Brain microvascular endothelial cell (primary cell): ENCODE measurements at regions not wholly inside any gene's neighbourhood (a gene's known extent, or its start where the extent isn't known, plus 50 kb on each side); places are given as distances from the start of the nearest gene placed in this dataset.
"Not testable (repeated sequence)": the region's sequence is repeated elsewhere in the genome, so short reads cannot be mapped to it uniquely, and the experiment has no call there.

Experiments used
- DNase-seq: peaks from one replicate; pipeline ENCODE4 v3.0.0-alpha.2; 2020
- H3K27ac ChIP-seq: fragments of 250-450 bp; sonication (Bioruptor Pico); 2 replicates; pipeline ENCODE4 v1.5.1; 2020; ENCODE audit warnings: mild to moderate bottlenecking, moderate library complexity
- H3K27me3 ChIP-seq: fragments of 250-450 bp; sonication (Bioruptor Pico); replicated peaks from 2 replicates; pipeline ENCODE4 v1.5.1; 2020; ENCODE audit warnings: mild to moderate bottlenecking
- H3K36me3 ChIP-seq: fragments of 250-450 bp; sonication (Bioruptor Pico); replicated peaks from 2 replicates; pipeline ENCODE4 v1.5.1; 2020; ENCODE audit warnings: mild to moderate bottlenecking
- H3K4me3 ChIP-seq: 2 replicates; pipeline ENCODE4 v1.5.1; 2011; ENCODE audit warnings: low read depth, mild to moderate bottlenecking, control low read depth, low read length, moderate library complexity
- in situ Hi-C: cut with HindIII; loops from 2 replicates; pipeline ENCODE4 v1.10.0; 2017; ENCODE audit warnings: low sequenced_read_pairs, low pct_ligation_motif_present
- TF ChIP-seq, protein P1 (sequence below): IDR thresholded peaks from 2 replicates; pipeline ENCODE4 v1.5.1; 2011; ENCODE audit warnings: low read depth, mild to moderate bottlenecking, moderate library complexity, low read length, control low read depth, inconsistent platforms; ENCODE audit errors: missing control alignments

DNA sequence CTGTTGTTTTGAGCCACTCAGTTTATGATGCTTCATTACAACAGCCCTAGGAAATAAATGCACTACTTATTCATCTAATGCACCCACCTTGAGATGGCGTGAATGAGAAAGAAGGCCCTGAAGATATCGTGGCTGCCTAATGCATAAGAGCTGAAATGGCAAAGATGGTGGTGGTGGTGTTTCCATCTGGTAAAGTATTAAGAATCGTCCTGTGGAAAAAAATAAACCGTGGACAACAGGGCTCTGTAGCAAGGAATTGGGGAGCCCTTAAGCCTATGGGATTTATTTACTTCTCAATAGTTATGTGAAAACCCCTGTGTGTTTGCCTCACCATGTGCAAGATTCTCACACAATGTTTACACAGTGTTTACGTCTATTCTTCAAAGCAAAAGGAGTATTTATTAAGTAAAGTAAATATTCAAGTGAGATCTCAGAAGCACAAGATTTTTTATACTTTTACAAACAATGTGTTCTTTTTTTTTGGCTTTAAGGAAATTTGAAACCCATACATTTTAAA, 1555.2 kb upstream of the FLRT2 start:
- TF ChIP-seq, protein P1, sequence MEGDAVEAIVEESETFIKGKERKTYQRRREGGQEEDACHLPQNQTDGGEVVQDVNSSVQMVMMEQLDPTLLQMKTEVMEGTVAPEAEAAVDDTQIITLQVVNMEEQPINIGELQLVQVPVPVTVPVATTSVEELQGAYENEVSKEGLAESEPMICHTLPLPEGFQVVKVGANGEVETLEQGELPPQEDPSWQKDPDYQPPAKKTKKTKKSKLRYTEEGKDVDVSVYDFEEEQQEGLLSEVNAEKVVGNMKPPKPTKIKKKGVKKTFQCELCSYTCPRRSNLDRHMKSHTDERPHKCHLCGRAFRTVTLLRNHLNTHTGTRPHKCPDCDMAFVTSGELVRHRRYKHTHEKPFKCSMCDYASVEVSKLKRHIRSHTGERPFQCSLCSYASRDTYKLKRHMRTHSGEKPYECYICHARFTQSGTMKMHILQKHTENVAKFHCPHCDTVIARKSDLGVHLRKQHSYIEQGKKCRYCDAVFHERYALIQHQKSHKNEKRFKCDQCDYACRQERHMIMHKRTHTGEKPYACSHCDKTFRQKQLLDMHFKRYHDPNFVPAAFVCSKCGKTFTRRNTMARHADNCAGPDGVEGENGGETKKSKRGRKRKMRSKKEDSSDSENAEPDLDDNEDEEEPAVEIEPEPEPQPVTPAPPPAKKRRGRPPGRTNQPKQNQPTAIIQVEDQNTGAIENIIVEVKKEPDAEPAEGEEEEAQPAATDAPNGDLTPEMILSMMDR: no peak
- H3K27me3 ChIP-seq: no peaks in the 10 kb centered on the region
- H3K4me3 ChIP-seq: no peak overlapping the region
- H3K27ac ChIP-seq: no peak overlapping the region
- in situ Hi-C loops: no loop called here
- DNase-seq: no peak
- no peaks in the 10 kb centered on the region for H3K36me3 ChIP-seq

- no peak for DNase-seq
- Histone ChIP-seq H3K27ac (no peak overlapping the region), H3K27me3 (no peaks in the 10 kb centered on the region), H3K4me3 (no peak overlapping the region), H3K36me3 (no peaks in the 10 kb centered on the region)
- TF ChIP-seq, protein P1: no peak
- in situ Hi-C loops: no loop called here
Observed at GRCh38 chr14:83975435-83975834, 1554.5 kb upstream of the FLRT2 start.

DNA sequence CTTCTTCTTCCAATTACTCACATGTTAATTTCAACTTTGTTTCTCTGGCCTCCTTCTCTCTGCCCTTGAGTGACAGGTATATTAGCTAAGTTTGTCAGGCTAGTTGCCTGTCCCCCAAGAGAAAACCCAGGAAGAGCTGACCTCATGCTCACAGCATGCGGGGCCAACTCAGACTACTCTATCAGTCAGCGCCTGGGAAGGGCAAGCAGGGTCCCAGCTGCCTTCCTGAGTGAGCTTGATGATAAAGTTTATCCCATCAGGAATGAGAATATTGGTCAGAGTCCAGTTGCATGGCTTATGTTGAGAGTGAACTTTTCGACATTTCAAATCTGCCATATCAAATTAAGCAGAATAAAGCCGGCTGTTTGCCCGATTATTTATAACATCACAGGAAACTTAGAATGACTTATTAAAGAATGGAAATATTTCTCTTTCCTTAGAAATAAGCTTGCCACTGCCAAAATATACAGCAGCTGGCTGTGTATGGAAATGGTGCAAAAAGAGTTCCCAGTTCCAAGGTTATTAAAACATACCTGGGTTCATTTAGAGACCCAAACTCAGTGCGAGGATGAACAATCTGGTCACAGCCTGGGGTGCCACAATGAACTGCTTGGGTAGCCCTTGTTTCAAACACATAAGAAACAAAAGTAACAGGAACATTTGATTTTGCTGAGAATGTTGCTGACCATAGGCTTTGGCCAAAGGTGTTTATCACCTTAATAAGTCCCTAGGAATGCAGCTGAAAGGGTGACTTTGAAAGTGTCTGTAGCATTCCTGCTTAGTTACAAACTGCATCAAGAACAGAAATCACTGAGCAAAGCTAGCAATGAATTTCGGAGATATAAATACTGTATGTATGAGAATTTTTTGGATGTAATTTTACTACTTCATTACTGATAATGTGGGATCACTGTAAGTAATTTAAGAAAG, 1553.8 kb upstream of the FLRT2 start:
- TF ChIP-seq, protein P1: no peak
- H3K27me3 ChIP-seq: no peaks in the 10 kb centered on the region
- H3K4me3 ChIP-seq: no peak overlapping the region
- in situ Hi-C loops: no loop called here
- no peak overlapping the region for H3K27ac ChIP-seq
- no peaks in the 10 kb centered on the region for H3K36me3 ChIP-seq
- peak; percentile 35 for DNase-seq

- Histone ChIP-seq H3K27me3 (no peaks in the 10 kb centered on the region), H3K36me3 (no peaks in the 10 kb centered on the region), H3K4me3 (no peak overlapping the region), H3K27ac (no peak overlapping the region)
- no peak for DNase-seq
- in situ Hi-C loops: no loop called here
- TF ChIP-seq, protein P1: no peak
Observed at GRCh38 chr14:83977583-83977982, 1552.4 kb upstream of the FLRT2 start.

DNA sequence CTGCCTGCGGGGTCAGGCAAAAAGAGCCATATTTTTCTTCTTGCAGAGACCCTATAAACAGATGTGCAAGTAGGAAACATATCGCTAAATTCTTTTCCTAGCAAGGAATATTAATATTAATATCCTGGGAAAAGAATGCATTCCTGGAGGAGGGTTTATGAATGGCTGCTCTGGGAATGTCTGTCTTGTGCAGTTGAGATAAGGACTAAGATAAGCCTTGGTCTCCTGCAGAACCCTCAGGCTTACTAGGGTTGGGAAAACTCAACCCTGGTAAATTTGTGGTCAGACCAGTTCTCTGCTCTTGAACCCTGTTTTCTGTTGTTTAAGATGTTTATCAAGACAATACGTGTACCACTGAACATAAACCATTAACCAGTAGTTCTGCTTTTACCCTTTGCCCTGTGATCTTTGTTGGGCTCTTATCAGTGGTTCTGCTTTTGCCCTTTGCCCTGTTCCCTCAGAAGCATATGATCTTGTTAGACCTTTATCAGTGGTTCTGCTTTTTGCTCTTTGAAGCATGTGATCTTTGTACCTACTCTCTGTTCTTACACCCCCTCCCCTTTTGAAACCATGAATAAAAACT, 1548.2 kb upstream of the FLRT2 start:
- H3K36me3 ChIP-seq, H3K27me3 ChIP-seq, H3K4me3 ChIP-seq, H3K27ac ChIP-seq, in situ Hi-C loops: not testable (repeated sequence)
- peak; percentile 21 for DNase-seq

DNA sequence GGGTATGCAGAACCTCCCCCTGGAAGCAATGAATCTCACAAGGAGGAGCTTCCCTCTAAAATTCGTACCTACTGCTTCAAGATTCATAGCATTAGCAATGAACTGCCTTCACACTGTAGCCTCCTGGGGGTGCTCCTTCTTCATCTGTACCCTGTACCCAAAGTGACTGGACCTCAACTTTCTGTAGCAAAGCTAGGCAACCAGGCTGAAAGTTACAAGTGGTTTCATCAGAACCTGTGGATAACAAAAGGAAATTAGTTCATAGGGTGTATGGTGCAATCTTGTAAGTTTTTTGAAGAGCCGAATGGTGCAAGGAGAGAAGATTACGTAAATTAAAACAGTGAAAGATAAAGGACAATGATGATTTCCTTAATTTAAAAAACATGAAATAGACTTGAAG, 1541.7 kb upstream of the FLRT2 start:
- Histone ChIP-seq H3K27ac (no peak overlapping the region), H3K4me3 (no peak overlapping the region)

More for the DNA sequence above, 1541.7 kb upstream of the FLRT2 start:
- Histone ChIP-seq H3K36me3 (no peaks in the 10 kb centered on the region), H3K27me3 (no peaks in the 10 kb centered on the region)
- no peak for DNase-seq
- in situ Hi-C loops: no loop called here
- TF ChIP-seq, protein P1: no peak
